Ecto neural progenitor cell (in vitro differentiated cells): ENCODE measurements at regions not wholly inside any gene's neighbourhood (a gene's known extent, or its start where the extent isn't known, plus 50 kb on each side); places are given as distances from the start of the nearest gene placed in this dataset.
"Not testable (repeated sequence)": the region's sequence is repeated elsewhere in the genome, so short reads cannot be mapped to it uniquely, and the experiment has no call there.

Experiments used
- DNase-seq: peaks from one replicate; pipeline ENCODE4 v3.0.0-alpha.2; 2018; ENCODE audit warnings: low spot score

DNA sequence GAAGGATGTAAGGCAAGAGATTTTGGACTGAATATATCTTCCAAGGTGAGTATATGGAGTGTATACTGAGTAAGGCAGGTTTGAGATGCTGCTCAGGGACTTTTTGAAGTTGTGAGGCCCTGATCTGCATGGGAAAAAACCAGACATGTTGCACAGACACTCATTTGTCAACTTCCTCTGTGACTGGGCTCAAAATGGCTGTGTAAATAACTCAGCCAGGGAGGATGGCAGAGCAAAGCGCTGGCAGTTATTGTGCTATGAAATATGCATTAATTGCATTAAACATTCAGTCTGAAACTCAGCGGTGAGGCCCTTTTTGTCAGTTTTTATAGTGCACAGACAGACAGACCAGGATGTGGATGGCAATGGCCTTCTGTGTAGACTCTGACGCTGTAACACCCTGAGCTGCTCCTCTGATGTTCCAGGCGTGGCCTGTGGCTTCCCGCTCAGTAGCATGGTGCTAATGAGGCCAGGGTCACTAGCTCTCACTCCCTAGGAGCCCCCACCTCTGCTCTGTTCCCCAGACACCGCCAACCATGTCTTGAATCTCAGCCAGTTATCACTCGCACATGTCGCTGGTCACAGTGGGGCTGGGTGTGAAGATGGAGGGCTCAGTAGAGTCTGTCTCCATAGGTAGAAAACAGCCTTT is 307.0 kb upstream of the PROX1 start:
- no peak for DNase-seq

DNA sequence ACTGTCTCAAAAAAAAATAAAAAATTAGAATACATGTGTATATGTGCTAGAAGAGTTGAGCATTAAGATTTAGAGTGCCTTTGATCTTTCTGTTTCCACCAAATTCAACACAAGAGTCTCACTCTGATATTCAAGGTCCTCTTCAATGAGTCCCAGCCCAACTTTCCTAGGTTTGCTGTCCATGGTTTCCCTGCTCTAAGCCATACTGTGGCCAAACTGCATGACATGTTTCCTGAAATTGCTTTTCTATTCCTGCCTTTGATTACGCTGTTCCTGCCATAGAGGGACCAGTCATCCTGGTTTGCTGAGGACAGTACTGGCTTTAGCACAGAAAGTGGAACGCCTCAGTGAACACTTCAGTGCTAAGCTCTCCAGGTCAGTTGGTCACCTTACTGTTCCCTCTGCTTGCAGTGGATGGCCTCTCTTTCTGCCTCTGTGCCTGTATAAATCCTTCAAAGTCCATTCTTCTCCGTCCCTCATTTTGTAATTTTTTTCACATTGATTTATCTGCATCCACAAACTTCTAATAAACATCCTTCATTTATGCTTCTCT is 305.9 kb upstream of the PROX1 start:
- DNase-seq, result no peak

- DNase-seq, result no peak
Measured at GRCh38 chr1:213683529-213683928, 304.2 kb upstream of the PROX1 start.

DNA sequence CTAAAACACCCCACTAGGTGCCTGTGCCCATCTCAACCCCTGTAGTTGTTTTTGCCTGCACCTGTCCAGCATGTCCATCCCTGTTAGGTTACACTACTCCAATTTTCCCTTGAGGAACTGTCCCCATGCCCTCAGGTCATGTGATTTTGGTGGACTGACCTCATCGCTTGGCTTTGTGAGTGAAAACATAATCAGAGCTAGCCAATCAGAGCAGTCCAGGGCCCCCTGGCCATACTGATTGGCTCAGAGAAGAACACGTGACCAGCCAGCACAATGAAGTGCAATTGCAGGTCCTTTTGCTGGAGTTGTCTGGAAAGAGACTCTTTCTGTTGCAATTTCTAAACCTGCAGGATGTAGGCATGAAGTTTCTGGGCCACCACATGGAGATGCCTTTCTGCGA is 303.3 kb upstream of the PROX1 start:
- DNase-seq, result no peak

DNA sequence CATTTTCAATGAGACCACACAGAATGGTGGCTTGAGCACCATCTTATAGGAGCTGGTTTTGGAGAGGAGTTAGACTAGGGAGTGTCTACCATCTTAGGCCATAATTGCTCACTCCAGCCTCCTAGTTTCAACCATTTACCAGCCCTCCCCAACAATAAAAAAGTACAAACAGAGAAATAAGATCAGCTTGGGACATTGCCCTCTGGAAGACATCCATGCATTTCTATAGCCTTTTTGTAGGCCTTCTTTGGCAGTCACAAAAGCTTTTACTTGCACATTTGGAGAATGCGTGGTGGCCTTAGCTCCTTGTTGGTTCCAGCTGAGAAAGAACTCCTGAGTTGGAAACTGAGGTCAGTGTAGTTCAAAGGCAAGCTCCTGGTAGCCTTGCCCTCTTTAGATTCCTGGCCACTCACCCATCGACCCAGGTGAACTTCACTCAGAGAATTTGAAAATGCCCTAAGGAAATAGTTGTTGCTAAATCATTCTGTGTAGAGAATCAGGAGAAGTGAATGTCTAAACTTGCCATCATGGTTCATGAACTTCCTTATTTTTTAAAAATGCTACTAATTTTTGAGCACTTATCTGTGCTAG is 301.7 kb upstream of the PROX1 start:
- no peak for DNase-seq

DNA sequence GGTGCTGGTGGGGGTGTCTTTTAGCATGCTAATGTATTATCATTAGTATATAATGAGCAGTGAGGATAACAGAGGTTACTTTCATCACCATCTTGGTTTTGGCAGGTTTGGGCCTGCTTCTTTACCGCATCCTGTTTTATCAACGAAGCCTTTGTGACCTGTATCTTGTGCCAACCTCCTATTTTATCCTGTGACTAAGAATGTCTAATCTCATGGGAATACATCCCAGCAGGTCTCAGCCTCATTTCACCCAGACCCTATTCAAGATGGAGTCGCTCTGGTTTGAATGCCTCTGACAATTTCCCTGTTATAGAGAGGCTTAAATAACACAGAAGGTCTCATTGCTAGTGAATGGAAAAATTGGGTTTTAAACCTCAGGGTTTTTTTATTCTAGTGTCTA is 300.8 kb upstream of the PROX1 start:
- DNase-seq, result no peak

DNA sequence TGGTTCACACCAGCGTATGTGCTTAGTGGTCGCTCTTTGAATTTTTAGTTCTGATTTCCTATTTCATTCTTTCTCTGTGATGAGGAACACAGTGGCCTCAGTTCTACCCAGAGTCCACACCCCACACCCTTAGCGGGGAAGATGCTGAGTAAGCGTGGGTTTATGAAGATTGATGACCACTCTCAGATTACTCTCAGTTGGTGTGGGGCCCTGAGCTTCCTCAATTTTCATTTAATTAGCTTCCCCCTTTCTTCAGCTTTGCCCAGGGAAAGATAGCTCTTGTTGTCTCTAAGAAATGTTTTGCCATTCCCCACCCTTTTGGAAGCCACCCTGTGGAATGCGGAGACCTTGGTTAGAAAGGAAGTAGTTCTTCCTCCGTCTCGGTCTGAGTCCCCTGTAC is 299.9 kb upstream of the PROX1 start:
- DNase-seq, result no peak

GRCh38 chr1:213688655-213689054 is 299.1 kb upstream of the PROX1 start:
- no peak for DNase-seq

GRCh38 chr1:213689260-213689659 is 298.5 kb upstream of the PROX1 start:
- no peak for DNase-seq

DNA sequence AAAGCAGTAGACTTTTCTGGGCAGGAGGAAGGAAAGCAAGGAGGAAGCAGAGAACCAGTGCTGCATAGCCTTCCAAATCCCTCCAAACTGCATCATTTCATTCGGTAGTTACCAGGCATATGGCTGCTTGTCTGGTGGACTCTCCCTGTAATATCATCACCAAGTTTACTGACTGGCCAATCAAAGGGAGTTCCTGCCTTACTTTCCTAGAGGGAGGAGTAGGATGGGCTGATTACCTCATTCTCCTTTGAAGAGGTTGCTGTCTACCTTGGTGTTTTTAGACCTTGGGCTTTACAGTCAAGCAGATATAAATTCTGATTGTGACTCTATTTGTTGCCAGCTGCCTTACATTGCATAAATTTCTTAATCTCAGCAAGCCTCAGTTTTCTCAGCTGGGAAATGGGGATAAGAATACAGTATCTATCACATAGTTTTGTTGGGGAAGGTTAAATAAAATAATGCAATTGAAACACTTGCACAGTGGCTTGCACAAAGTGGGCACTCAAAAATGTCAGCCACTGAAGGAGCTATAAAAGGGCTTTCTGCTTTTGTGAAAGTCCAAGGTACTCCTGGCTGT is 297.3 kb upstream of the PROX1 start:
- no peak for DNase-seq

DNA sequence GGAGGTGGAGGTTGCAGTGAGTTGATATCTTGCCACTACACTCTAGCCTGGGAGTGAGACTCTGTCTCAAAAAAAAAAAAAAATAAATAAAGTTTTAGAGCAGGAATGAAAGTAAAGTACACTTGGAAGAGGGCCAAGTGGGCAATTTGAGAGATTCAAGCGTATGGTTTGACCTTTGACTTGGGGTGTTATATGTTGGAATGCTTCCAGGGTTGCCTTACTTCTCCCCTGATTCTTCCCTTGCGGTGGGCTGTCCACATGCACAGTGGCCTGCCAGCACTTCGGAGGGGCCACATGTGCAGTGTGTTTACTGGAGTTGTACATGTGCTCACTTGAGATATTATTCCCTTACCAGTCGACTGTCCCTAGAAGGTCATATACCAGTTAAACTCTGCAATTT is 295.5 kb upstream of the PROX1 start:
- DNase-seq, result no peak

GRCh38 chr1:213693864-213694263 is 293.9 kb upstream of the PROX1 start:
- no peak for DNase-seq

DNA sequence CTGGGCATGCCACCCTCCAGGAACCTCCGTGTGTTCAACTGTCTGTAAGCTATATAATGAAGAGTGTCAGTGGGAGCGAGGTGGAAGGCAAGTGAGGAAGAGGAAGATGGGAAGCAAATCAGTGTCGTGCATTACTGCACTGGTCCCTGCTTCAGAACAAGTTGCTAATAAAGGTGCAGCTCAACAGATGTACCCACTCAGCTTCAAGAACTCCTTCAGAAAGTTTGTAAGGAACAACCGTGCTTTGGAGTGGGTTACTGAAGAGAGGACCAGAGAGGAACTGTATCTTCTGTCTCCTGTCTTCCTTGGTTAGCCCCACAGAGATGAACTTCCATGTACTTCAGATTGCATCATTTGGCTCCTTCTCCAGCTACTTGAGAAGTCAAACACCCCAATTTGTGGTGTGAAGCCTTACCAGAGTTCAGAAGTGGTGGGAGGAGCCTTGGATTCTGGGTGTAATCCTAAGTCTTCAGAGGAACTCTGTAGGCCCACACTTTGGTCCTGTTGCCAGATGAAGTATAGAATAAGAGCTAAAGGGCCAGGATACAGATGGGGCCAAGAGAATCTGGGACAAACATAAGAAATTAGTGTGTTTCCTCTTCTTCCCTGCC is 290.5 kb upstream of the PROX1 start:
- DNase-seq, result no peak

DNA sequence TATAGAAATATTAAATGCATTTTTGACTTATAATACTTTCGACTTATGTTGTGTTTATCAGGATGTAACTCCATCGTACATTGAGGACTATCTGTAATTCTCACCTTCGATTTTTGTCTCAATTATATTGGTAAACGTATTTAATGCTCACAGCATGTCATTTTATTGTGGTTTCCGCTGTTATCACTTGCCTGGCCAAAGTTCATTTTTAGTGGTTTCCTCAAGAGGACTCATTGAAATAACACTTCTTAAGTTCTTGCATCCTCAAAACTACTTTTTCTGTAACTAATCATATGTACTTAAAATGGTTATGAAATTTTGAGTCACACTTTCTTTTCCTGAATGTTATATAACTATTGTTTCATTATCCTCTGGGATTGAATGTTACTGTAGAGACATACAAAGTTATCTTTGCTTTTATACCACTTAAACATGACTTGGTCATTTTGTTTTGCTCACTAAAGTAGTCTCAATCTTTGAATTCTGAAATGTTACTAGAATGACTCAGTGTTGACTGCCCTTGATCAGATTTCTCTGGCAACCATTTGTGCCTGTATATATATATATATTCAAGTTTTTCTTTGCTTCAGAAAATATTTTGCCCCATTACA is 289.6 kb upstream of the PROX1 start:
- no peak for DNase-seq

DNA sequence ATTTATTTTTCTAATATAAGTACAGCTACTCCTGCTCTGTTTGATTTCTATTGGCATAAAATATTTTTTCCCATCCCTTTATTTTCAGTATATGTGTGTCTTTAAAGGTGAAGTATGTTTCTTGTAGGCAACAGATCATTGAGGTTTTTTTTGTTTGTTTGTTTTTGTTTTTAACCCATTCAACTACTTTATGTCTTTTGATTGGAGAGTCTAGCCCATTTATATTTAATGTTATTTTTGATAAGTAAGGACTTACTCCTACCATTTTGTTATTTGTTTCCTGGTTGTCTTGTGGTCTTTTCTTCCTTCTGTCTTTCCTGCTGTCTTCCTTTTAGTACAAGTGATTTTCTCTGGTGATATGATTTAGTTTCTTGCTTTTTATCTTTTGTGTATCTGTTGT is 285.1 kb upstream of the PROX1 start:
- DNase-seq, result no peak

GRCh38 chr1:213704941-213705340 is 282.8 kb upstream of the PROX1 start:
- no peak for DNase-seq

DNA sequence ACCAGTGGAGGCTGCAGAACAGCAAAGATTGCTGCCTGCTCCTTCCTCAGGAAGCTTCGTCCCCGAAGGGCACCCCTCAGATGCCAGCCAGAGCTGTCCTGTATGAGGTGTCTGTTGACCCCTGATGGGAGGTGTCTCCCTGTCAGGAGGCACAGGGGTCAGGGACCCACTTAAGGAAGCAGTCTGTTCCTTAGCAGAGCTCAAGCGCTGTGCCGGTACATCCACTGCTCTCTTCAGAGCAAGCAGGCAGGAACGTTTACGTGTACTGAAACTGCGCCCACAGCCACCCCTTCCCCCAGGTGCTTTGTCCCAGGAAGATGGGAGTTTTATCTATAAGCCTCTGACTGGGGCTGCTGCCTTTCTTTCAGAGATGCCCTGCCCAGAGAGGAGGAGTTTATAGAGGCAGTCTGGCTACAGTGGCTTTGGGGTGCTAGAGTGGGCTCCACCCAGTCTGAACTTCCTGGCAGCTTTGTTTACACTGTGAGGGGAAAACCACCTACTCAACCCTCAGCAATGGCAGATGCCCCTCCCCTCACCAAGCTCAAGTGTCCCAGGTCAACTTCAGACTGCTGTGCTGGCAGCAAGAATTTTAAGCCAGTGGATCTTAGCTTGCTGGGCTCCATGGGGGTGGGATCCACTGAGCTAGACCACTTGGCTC is 275.8 kb upstream of the PROX1 start:
- DNase-seq, result not testable (repeated sequence)

DNA sequence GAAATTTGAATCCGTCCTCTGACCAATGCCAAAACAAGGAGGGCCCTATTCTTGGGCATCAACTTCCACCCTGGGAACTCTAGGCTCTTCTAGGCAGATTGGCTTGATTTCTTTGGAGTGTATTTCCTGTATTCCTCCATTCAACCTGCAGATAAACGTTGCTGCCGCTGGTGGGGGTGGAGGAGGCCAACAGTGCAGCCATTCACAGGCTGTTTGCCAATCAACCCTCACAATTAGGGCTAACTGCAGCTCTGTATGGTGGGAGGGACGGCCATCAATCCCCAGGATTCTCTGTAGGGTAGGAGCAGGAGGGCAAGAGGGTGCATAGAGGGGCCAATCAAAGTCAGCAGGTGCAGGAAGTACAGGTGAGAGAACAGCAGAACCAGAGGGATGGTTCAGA is 273.1 kb upstream of the PROX1 start:
- no peak for DNase-seq

DNA sequence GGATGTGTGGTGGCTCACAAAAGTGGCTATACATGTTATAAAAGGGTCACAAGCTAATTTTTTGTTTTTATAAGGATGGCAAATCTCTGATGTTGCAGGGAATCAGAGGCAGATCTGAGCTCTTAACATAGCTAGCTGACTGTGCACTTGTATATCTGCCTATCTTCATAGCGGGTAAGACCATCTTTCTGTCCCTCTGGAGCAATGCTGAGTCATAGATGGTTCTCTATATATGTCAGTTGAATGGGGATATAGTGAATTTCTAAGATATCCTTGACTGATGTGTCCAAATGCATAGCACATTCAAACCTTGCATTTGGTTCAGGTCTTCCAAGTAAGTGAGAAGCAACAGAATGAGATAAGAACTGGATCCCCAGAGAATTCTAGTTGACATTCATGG is 272.6 kb upstream of the PROX1 start:
- DNase-seq, result no peak

DNA sequence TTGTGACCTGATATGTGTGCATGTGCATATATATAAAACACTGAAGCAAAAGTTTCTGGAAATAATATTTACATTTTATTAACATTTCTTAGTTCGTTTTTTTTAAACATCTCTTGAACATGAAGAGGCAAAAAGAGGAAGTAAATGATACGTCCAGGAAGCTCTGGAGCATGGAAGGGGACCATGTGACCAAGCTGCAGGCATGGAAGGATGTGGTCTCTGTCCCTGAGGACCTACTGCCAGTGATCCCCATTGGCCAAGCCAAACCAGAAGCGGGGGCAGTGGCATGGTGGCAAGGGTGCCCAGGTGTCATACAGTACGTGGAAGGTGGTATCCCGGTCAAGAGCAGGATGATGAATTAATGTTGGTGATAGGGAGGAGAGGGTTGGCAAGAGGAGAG is 268.3 kb upstream of the PROX1 start:
- DNase-seq, result no peak

GRCh38 chr1:213720032-213720431 is 267.7 kb upstream of the PROX1 start:
- DNase-seq, result no peak

- no peak for DNase-seq
Measured at GRCh38 chr1:213723187-213723586, 264.6 kb upstream of the PROX1 start.
